ENCODE measurements at regions not wholly inside any gene's neighbourhood (a gene's known extent, or its start where the extent isn't known, plus 50 kb on each side); places are given as distances from the start of the nearest gene placed in this dataset.
"Not testable (repeated sequence)": the region's sequence is repeated elsewhere in the genome, so short reads cannot be mapped to it uniquely, and the experiment has no call there.

DNA sequence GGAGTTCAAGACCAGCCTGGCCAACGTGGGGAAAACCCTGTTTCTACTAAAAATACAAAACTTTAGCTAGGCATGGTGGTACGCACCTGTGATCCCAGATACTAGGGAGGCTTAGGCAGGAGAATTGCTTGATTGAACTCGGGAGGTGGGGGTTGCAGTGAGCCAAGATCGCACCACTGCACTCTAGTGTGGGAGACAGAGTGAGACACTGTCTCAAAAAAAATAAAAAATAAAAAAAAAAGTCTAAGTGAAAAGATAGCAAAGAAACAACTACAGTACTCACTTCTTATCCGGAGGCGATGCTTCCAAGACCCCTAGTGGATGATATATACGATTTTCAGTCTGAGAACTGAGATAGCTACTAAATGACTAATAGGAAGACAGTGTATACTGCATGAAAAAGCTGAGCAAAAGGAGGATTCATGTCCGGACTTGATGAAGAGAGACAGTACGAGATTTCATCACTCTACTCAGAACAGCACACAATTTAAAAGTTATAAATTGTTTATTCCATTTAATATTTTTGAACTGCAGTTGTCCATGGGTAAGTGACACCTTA, 138.7 kb upstream of the GOLGA6L6 start:
- not testable (repeated sequence) for DNase-seq (ENCODE audit: low read depth)

DNA sequence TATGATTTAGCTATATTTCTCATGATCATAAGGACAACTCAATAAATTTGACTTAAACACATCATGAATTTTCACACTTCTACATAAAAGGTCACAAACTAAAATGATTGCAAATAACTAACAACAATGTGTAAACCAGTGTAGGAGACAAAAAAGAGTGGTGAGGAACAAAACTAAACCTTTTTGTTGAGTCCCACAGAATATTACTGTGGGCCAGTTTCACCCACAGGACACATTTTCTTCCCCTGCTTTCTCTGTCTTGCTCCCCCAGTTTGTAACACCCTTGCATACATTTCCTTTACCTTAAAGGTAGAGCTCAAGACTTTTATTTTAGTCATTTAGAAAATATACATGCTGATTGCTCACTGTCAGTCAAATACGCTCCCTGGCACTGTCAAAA, 130.9 kb upstream of the GOLGA6L6 start:
- no peak for DNase-seq (ENCODE audit: low read depth)

GRCh38 chr15:20671675-20672074, 130.1 kb upstream of the GOLGA6L6 start:
- DNase-seq (ENCODE audit: low read depth), result no peak

- not testable (repeated sequence) for DNase-seq (ENCODE audit: low read depth)
Measured at GRCh38 chr15:20666410-20666809, 124.8 kb upstream of the GOLGA6L6 start.

- no peak for DNase-seq (ENCODE audit: low read depth)
Measured at GRCh38 chr15:20665653-20666052, 124.1 kb upstream of the GOLGA6L6 start.

- no peak for DNase-seq (ENCODE audit: low read depth)
Measured at GRCh38 chr15:20659265-20659664, 117.7 kb upstream of the GOLGA6L6 start.

GRCh38 chr15:20658024-20658423, 116.4 kb upstream of the GOLGA6L6 start:
- DNase-seq (ENCODE audit: low read depth), result no peak

DNA sequence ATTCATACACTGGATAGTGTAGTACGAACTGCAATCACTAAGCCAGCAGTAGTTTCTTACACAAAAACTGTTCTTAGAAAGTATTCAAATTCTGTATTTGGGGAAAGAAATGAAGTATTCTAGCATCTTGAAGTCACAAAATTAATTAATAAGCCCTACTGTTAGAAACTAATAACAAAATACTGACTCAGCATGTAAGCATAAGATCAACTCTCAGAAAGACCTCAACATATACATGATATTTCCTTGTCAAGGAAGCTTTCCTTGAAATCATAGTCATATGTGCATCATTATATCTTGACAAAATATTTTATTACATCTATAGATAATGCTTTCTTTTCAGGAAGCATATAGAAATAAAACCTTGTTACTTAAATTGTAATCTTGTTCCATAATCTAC, 115.5 kb upstream of the GOLGA6L6 start:
- no peak for DNase-seq (ENCODE audit: low read depth)

GRCh38 chr15:20652914-20653313, 111.3 kb upstream of the GOLGA6L6 start:
- no peak for DNase-seq (ENCODE audit: low read depth)

DNA sequence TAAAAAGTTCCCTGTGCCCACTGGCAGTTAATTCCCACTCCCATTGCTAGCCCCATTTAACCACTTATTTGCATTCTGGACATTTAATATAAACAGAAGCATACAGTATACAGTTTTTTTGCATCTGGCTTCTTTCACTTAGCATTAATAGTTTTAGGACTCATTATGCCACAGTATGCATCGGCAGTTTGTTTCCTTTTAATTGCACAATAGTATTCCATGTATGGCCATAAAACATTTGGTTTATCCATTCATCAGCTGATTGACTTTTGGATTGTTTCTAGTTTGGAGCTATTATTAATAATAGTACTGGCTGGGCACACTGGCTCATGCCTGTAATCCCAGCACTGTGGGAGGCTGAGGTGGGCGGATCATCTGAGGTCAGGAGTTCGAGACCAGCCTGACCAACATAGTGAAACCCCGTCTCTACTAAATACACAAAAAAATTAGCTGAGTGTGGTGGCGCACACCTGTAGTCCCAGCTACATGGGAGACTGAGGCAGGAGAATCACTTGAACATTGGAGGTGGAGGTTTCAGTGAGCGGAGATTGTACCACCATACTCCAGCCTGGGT, 106.9 kb upstream of the GOLGA6L6 start:
- not testable (repeated sequence) for DNase-seq (ENCODE audit: low read depth)

- DNase-seq (ENCODE audit: low read depth), result no peak
Measured at GRCh38 chr15:20646529-20647142, 105.0 kb upstream of the GOLGA6L6 start.

GRCh38 chr15:20645956-20646355, 104.4 kb upstream of the GOLGA6L6 start:
- DNase-seq (ENCODE audit: low read depth), result no peak

DNA sequence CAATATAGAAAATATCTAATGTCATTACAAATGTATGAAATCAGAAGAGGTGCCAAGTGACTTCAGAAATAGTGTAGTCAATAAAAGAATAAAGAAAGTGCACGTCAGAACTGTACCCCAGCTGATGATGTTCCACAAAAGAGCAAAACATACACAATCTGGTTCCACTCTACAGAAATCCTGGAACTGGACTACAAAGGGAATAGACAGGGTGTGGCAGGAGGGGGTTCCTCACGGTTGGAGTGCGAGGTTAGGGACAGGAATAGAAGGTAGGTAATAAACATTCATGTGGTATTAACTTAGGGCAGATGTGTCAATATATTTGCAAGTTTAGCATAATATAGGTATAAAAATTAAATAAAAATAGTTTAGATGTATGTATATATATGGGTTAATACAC, 103.3 kb upstream of the GOLGA6L6 start:
- no peak for DNase-seq (ENCODE audit: low read depth)

DNA sequence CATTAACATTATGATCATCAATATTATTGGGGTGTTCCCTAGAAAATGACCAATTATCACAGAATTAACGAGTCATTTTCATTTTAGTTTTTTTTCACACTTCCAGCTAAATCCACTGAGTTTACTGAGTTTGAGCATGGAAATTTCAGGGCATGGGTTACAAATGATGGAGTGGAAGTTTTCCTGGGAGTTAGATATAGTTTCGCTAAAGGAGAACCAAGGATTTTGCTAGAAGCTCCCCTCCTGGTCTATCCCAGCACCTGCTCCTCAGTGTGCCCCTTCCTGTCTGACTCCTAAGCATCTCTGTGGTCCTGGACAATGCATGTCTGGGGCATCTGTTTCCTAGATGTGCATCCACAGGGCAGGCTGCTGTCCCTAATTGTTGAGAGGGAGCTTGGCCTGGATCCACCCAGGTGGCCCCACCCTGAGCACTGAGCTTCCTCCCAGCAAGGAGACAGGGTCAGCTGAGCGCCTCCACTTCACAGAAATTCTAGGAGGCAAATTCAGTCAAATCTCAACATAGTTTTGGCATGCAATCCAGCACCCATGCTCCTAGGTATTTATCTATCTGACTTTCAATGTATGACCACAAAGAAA, 102.3 kb upstream of the GOLGA6L6 start:
- DNase-seq (ENCODE audit: low read depth), result no peak

- DNase-seq (ENCODE audit: low read depth), result no peak
Measured at GRCh38 chr15:20643024-20643770, 101.6 kb upstream of the GOLGA6L6 start.

- no peak for DNase-seq (ENCODE audit: low read depth)
Measured at GRCh38 chr15:20642054-20642767, 100.6 kb upstream of the GOLGA6L6 start.

DNA sequence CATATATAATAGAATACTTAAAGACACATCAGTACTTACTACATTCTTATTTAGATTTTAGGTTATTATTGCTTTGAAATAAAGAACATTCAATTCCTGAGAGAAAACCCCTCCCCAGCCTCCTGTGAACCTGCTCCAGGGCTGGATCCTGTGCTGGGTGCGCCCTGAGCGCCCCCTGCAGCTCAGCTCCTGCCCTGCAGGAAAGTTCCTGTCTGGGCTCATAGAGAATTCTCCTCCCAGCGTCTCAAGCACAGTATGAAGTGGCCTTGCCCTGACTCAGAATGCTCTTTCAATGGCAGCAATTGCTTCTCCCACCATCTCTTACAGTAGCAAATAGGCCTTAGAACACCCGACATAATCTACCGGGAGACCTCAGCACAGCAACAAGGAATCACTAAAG, 98.8 kb upstream of the GOLGA6L6 start:
- not testable (repeated sequence) for DNase-seq (ENCODE audit: low read depth)

GRCh38 chr15:20639224-20639623, 97.6 kb upstream of the GOLGA6L6 start:
- DNase-seq (ENCODE audit: low read depth), result not testable (repeated sequence)

DNA sequence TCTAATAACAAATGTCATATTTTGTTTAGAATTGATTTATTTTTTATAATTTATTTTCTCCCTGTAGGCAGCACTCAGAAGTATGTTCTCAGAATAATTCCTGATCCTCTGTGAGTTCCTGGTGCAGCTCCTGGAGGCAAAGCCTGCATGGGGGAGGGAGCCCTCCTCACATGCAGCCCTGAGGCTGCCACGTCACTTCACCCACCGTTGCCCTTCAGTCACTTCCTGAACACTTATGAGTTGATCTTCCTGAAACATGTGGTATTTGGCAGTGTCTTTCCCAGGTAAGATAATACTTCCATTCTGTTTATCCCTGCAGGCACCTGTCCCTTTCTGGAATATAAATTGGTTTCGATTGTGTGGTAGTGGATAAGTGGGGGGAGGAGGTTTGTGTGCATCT, 95.9 kb upstream of the GOLGA6L6 start:
- not testable (repeated sequence) for DNase-seq (ENCODE audit: low read depth)

GRCh38 chr15:20629526-20629925, 87.9 kb upstream of the GOLGA6L6 start:
- DNase-seq (ENCODE audit: low read depth), result not testable (repeated sequence)

- not testable (repeated sequence) for DNase-seq (ENCODE audit: low read depth)
Measured at GRCh38 chr15:20628538-20628937, 86.9 kb upstream of the GOLGA6L6 start.

GRCh38 chr15:20625469-20625868, 83.9 kb upstream of the GOLGA6L6 start:
- DNase-seq (ENCODE audit: low read depth), result not testable (repeated sequence)

Measured in ELR (cell line).